GM21619 (cell line): ENCODE measurements at regions not wholly inside any gene's neighbourhood (a gene's known extent, or its start where the extent isn't known, plus 50 kb on each side); places are given as distances from the start of the nearest gene placed in this dataset.

Source experiments
- ATAC-seq: cut with Tn5 transposase; IDR thresholded peaks from one replicate; pipeline ENCODE4 v1.9.1; 2021; ENCODE audit not compliant: unreplicated experiment

GRCh38 chr9:36462245-36462644 lies 62.2 kb upstream of the RNF38 start:
- ATAC-seq: no peak

GRCh38 chr9:36461323-36461722 lies 61.3 kb upstream of the RNF38 start:
- ATAC-seq: no peak

GRCh38 chr9:36458430-36458915 lies 58.4 kb upstream of the RNF38 start:
- ATAC-seq: peak; percentile 75

GRCh38 chr9:36457836-36458429 lies 57.9 kb upstream of the RNF38 start:
- no peak for ATAC-seq

GRCh38 chr9:36456480-36457065 lies 56.5 kb upstream of the RNF38 start:
- no peak for ATAC-seq

- ATAC-seq: no peak
Observed at GRCh38 chr9:36451949-36452348, 51.9 kb upstream of the RNF38 start.

GRCh38 chr9:36450110-36450732 lies 50.2 kb upstream of the RNF38 start:
- ATAC-seq: no peak
